Breast epithelium (tissue), 4 donors: ENCODE measurements at regions not wholly inside any gene's neighbourhood (a gene's known extent, or its start where the extent isn't known, plus 50 kb on each side); places are given as distances from the start of the nearest gene placed in this dataset.

Experiments
- DNase-seq, 2 donors: peaks; one replicate each; pipeline ENCODE4 v3.0.0-alpha.2; 2019; ENCODE audit warnings: low spot score in 2 of 2
- H3K27ac ChIP-seq, 2 donors: fragments of 200-600 bp; sonication (generic) in 1 of 2; one replicate each; pipeline ENCODE4 v1.5.1; 2016 to 2019; ENCODE audit warnings: mild to moderate bottlenecking in 1 of 2
- H3K27me3 ChIP-seq, 2 donors: fragments of 200-600 bp; sonication (generic) in 1 of 2; one replicate each; pipeline versions ENCODE4 v1.5.1 to v1.6.0; 2017 to 2019; ENCODE audit warnings: control low read depth in 1 of 2, mild to moderate bottlenecking in 1 of 2
- H3K36me3 ChIP-seq: fragments of 200-600 bp; one replicate; pipeline ENCODE4 v1.5.1; 2019
- H3K4me1 ChIP-seq, 2 donors: fragments of 200-600 bp; sonication (generic); one replicate each; pipeline ENCODE4 v1.5.1; 2016 to 2019; ENCODE audit warnings: control low read depth in 1 of 2
- H3K4me3 ChIP-seq, 3 donors: fragments of 200-600 bp; sonication (generic); 1 replicate in 2 of 3; 2 replicates in 1 of 3; pipeline ENCODE4 v1.5.1; 2016 to 2019; ENCODE audit warnings: mild to moderate bottlenecking in 3 of 3, moderate library complexity in 2 of 3
- H3K9me3 ChIP-seq, 2 donors: fragments of 200-600 bp; sonication (generic) in 1 of 2; one replicate each; pipeline ENCODE4 v1.5.1; 2016 to 2019; ENCODE audit warnings: control low read depth in 1 of 2
- CTCF ChIP-seq, 3 donors: fragments of 450-650 bp; IDR thresholded peaks; one replicate each; pipeline ENCODE4 v1.5.1; 2016 to 2017; ENCODE audit warnings: antibody characterized with exemption in 3 of 3, mild to moderate bottlenecking in 3 of 3, moderate library complexity in 3 of 3
- POLR2A ChIP-seq: fragments of 450-650 bp; IDR thresholded peaks from one replicate; pipeline ENCODE4 v1.6.1; 2016; ENCODE audit warnings: antibody characterized with exemption, mild to moderate bottlenecking, moderate library complexity
- POLR2AphosphoS5 ChIP-seq, 3 donors: sonication (generic); formaldehyde crosslinking; IDR thresholded peaks; one replicate each; pipeline ENCODE4 v1.6.1; 2017; ENCODE audit warnings: antibody characterized with exemption in 3 of 3
- intact Hi-C: fragments of 100-400 bp; cut with DNase I; formaldehyde crosslinking; loops from one replicate; pipeline ENCODE4 v1.15.1; 2023; ENCODE audit warnings: low total_unique reads

DNA sequence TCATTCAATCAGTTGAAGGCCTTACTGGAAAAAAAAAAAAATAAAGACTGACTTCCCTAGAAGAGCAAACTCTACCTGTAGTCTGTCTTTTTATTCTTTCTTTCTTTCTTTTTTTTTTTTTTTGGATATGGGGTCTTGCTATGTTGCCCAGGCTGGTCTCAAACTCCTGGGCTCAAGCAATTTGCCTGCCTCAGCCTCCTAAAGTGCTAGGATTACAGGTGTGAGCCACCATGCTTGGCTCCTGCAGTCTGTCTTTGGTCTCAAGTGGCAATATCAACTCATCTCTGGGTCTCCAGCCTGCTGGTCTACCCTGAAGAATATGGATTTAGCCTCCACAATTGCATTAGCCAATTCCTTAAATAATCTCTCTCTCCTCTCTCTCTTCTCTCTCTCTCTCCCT lies 167.7 kb upstream of the P2RY1 start:
- H3K36me3 ChIP-seq = no peaks in the 10 kb centered on the region
- H3K27me3 ChIP-seq = no peaks in the 10 kb centered on the region
- TF ChIP-seq POLR2AphosphoS5 (IDR thresholded peaks at IDR 0.05) (no peak), POLR2A (no peak), CTCF (IDR thresholded peaks at IDR 0.05) (no peak)
- H3K9me3 ChIP-seq = no peaks in the 10 kb centered on the region
- intact Hi-C loops = no loop called here
- no peak overlapping the region for H3K27ac ChIP-seq
- no peaks in the 10 kb centered on the region for H3K4me1 ChIP-seq
- H3K4me3 ChIP-seq = no peak overlapping the region
- DNase-seq = no peak

DNA sequence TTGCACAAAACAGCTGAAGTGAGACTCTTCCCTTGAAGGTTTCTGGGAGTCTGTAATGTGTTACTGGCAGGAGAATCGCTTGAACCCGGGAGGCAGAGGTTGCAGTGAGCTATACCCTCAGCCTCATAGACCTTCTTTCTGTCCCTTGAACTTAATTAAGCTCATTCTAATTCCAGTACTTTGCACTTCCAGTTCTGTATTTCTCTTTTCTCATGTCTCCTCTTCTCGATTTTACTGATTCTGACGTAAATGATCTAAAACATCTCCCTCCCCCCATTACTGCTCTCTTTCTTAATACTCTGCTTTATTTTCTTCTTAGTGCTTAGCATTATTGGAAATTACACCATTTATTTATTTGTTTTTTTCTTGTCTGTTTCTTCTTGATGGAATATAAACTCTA lies 165.4 kb upstream of the P2RY1 start:
- TF ChIP-seq POLR2A (no peak), CTCF (IDR thresholded peaks at IDR 0.05) (no peak), POLR2AphosphoS5 (IDR thresholded peaks at IDR 0.05) (no peak)
- H3K36me3 ChIP-seq = no peaks in the 10 kb centered on the region
- H3K27me3 ChIP-seq = no peaks in the 10 kb centered on the region
- intact Hi-C loops = no loop called here
- DNase-seq = no peak
- no peak overlapping the region for H3K4me3 ChIP-seq
- no peaks in the 10 kb centered on the region for H3K9me3 ChIP-seq
- no peaks in the 10 kb centered on the region for H3K4me1 ChIP-seq
- H3K27ac ChIP-seq = no peak overlapping the region

GRCh38 chr3:152671446-152672319 lies 163.2 kb upstream of the P2RY1 start:
- no peak for DNase-seq
- H3K36me3 ChIP-seq = no peaks in the 10 kb centered on the region
- H3K27ac ChIP-seq = no peak overlapping the region
- H3K27me3 ChIP-seq = no peaks in the 10 kb centered on the region
- H3K4me1 ChIP-seq = no peaks in the 10 kb centered on the region
- no peak overlapping the region for H3K4me3 ChIP-seq
- no peaks in the 10 kb centered on the region for H3K9me3 ChIP-seq
- intact Hi-C loops = no loop called here
- no peak for TF ChIP-seq POLR2A
- no peak for TF ChIP-seq POLR2AphosphoS5 (IDR thresholded peaks at IDR 0.05)
- no peak for TF ChIP-seq CTCF (IDR thresholded peaks at IDR 0.05)

- H3K9me3 ChIP-seq = no peaks in the 10 kb centered on the region
- no peaks in the 10 kb centered on the region for H3K4me1 ChIP-seq
- H3K4me3 ChIP-seq = no peak overlapping the region
- H3K27me3 ChIP-seq = no peaks in the 10 kb centered on the region
- H3K36me3 ChIP-seq = no peaks in the 10 kb centered on the region
- intact Hi-C loops = no loop called here
- no peak overlapping the region for H3K27ac ChIP-seq
- TF ChIP-seq POLR2AphosphoS5 (IDR thresholded peaks at IDR 0.05) = no peak
- no peak for DNase-seq
Observed at GRCh38 chr3:152672320-152672649, 162.6 kb upstream of the P2RY1 start.

- Histone ChIP-seq H3K27ac (no peak overlapping the region), H3K9me3 (no peaks in the 10 kb centered on the region), H3K4me3 (no peak overlapping the region), H3K4me1 (no peaks in the 10 kb centered on the region), H3K27me3 (no peaks in the 10 kb centered on the region), H3K36me3 (no peaks in the 10 kb centered on the region)
- TF ChIP-seq CTCF (IDR thresholded peaks at IDR 0.05) (no peak), POLR2A (no peak), POLR2AphosphoS5 (IDR thresholded peaks at IDR 0.05) (no peak)
- DNase-seq = no peak
- intact Hi-C loops = no loop called here
Observed at GRCh38 chr3:152676810-152677379, 158.0 kb upstream of the P2RY1 start.
